Endothelial cell of umbilical vein (primary cell): ENCODE measurements at regions not wholly inside any gene's neighbourhood (a gene's known extent, or its start where the extent isn't known, plus 50 kb on each side); places are given as distances from the start of the nearest gene placed in this dataset.

Source experiments
- BruUV-seq: library from RNA; stranded (reverse); fragments of 400-500 nt; replicated peaks from 2 replicates; lab custom pipeline; 2021; lab: Mats Ljungman, UMichigan
- CTCF ChIA-PET: fragments of 300-600, 350-600 bp; sonication (Branson Sonifier 250); formaldehyde crosslinking; loops from one replicate; lab custom pipeline; 2021; ENCODE audit warnings: antibody characterized with exemption, inconsistent platforms; lab: Charles Lee
- POLR2A ChIA-PET: fragments of 300-600, 350-600 bp; sonication (Branson Sonifier 250); formaldehyde crosslinking; loops from one replicate; lab custom pipeline; 2021; ENCODE audit warnings: antibody characterized with exemption, inconsistent platforms; lab: Charles Lee
- DNase-seq: peaks from one replicate; pipeline ENCODE4 v3.0.0-alpha.2; 2011; ENCODE audit warnings: low read depth, low spot score
- FAIRE-seq: peaks from 2 replicates; lab custom pipeline; 2011; peaks lifted over from hg19 to GRCh38; lab: Jason Lieb, UNC
- H2AFZ ChIP-seq: 2 replicates; pipeline ENCODE4 v1.6.0; 2012; ENCODE audit warnings: low read depth, low read length, control low read depth, inconsistent platforms
- H3K27ac ChIP-seq: 2 replicates; pipeline ENCODE4 v1.5.1; 2011; ENCODE audit warnings: low read depth, mild to moderate bottlenecking, control low read depth, low read length, moderate library complexity; ENCODE audit not compliant: insufficient read depth
- H3K27me3 ChIP-seq, 2 experiments: 2 replicates each; pipeline versions ENCODE4 v1.6.0 to v1.6.1; 2011; ENCODE audit warnings: low read length in 2 of 2, mixed read lengths in 1 of 2; ENCODE audit not compliant: control insufficient read depth in 2 of 2, insufficient read depth in 2 of 2
- H3K36me3 ChIP-seq, 2 experiments: 2 replicates in 1 of 2; 3 replicates in 1 of 2; pipeline ENCODE4 v1.5.1; 2011; ENCODE audit warnings: low read length in 2 of 2, mild to moderate bottlenecking in 1 of 2, moderate library complexity in 1 of 2; ENCODE audit not compliant: control insufficient read depth in 2 of 2, insufficient read depth in 2 of 2; ENCODE audit errors: extremely low read depth in 1 of 2
- H3K4me1 ChIP-seq: 3 replicates; pipeline ENCODE4 v1.5.1; 2011; ENCODE audit warnings: mild to moderate bottlenecking, low read length; ENCODE audit not compliant: control insufficient read depth, insufficient read depth; ENCODE audit errors: extremely low read depth
- H3K4me2 ChIP-seq: 2 replicates; pipeline ENCODE4 v1.6.1; 2011; ENCODE audit warnings: low read length, control low read depth, mixed read lengths; ENCODE audit not compliant: insufficient read depth
- H3K4me3 ChIP-seq, 3 experiments: fragments of 200-600 bp in 1 of 3; sonication (generic), shearing (Covaris generic) in 1 of 3; replicated peaks in 1 of 3; 2 replicates each; pipeline ENCODE4 v1.5.1; 2011 to 2016; ENCODE audit warnings: control low read depth in 3 of 3, low read length in 3 of 3, mild to moderate bottlenecking in 2 of 3, inconsistent platforms in 1 of 3, low read depth in 1 of 3, moderate library complexity in 1 of 3; ENCODE audit not compliant: insufficient read depth in 1 of 3
- H3K79me2 ChIP-seq: 2 replicates; pipeline ENCODE4 v1.6.0; 2012; ENCODE audit warnings: low read length, inconsistent platforms; ENCODE audit not compliant: control insufficient read depth, insufficient read depth
- H3K9ac ChIP-seq: replicated peaks from 2 replicates; pipeline ENCODE3; 2011; ENCODE audit warnings: low read length, control low read depth; ENCODE audit not compliant: insufficient read depth; ENCODE audit errors: extremely low read depth
- H3K9me1 ChIP-seq: replicated peaks from 3 replicates; pipeline ENCODE4 v1.6.0; 2011; ENCODE audit warnings: mild to moderate bottlenecking, low read length; ENCODE audit not compliant: control insufficient read depth, insufficient read depth; ENCODE audit errors: extremely low read depth
- H3K9me3 ChIP-seq: replicated peaks from 2 replicates; pipeline ENCODE4 v1.5.1; 2012; ENCODE audit warnings: low read length, inconsistent platforms; ENCODE audit not compliant: control insufficient read depth, insufficient read depth
- H4K20me1 ChIP-seq: replicated peaks from 2 replicates; pipeline ENCODE3; 2011; ENCODE audit warnings: mild to moderate bottlenecking, low read length; ENCODE audit not compliant: control insufficient read depth, insufficient read depth; ENCODE audit errors: extremely low read depth
- CTCF ChIP-seq, 2 donors: IDR thresholded peaks; 1 replicate in 1 of 2; 2 replicates in 1 of 2; pipeline ENCODE4 v1.5.1; 2011; ENCODE audit warnings: low read length in 2 of 2, mild to moderate bottlenecking in 2 of 2, moderate library complexity in 2 of 2, control low read depth in 1 of 2, inconsistent platforms in 1 of 2, low read depth in 1 of 2; ENCODE audit not compliant: insufficient read depth in 1 of 2; ENCODE audit errors: extremely low read depth in 1 of 2
- EZH2 ChIP-seq: IDR thresholded peaks from 2 replicates; pipeline ENCODE4 v1.6.1; 2012; ENCODE audit warnings: borderline replicate concordance, low read depth, mild to moderate bottlenecking, moderate library complexity, low read length, inconsistent platforms; ENCODE audit not compliant: severe bottlenecking
- FOS ChIP-seq: IDR thresholded peaks from 2 replicates; pipeline ENCODE4 v1.6.1; 2011; ENCODE audit warnings: mild to moderate bottlenecking, low read length, moderate library complexity, borderline replicate concordance; ENCODE audit not compliant: insufficient read depth
- GATA2 ChIP-seq: IDR thresholded peaks from 2 replicates; pipeline ENCODE4 v1.7.0; 2011; ENCODE audit warnings: low read depth, mild to moderate bottlenecking, moderate library complexity, mixed read lengths, low read length; ENCODE audit not compliant: insufficient read length, insufficient read depth
- JUN ChIP-seq: IDR thresholded peaks from 2 replicates; pipeline ENCODE4 v1.6.1; 2011; ENCODE audit warnings: borderline replicate concordance, low read depth; ENCODE audit not compliant: insufficient read length, insufficient read depth
- MYC ChIP-seq: IDR thresholded peaks from one replicate; pipeline ENCODE4 v1.6.1; 2011; ENCODE audit warnings: mild to moderate bottlenecking, low read depth, low read length
- POLR2A ChIP-seq: IDR thresholded peaks from 2 replicates; pipeline ENCODE4 v1.6.1; 2012; ENCODE audit warnings: low read depth, mild to moderate bottlenecking, control low read depth, low read length
- POLR2AphosphoS5 ChIP-seq: IDR thresholded peaks from 2 replicates; pipeline ENCODE4 v1.6.1; 2012; ENCODE audit warnings: low read depth, mild to moderate bottlenecking, control low read depth, low read length, moderate library complexity; ENCODE audit not compliant: insufficient read depth
- dilution Hi-C: fragments of 300-500 bp; cut with MboI; formaldehyde crosslinking; loops from one replicate; pipeline ENCODE4 v1.15.0; 2019; ENCODE audit warnings: low sequenced_read_pairs; ENCODE audit not compliant: extremely low pct_ligation_motif_present
- intact Hi-C: fragments of 100-400 bp; cut with micrococcal nuclease; formaldehyde crosslinking; loops from one replicate; pipeline ENCODE4 v1.10.0; 2022
- TF ChIP-seq, protein P1 (sequence below): IDR thresholded peaks from 2 replicates; pipeline ENCODE4 v1.6.1; 2011; ENCODE audit not compliant: insufficient read depth, insufficient read length

DNA sequence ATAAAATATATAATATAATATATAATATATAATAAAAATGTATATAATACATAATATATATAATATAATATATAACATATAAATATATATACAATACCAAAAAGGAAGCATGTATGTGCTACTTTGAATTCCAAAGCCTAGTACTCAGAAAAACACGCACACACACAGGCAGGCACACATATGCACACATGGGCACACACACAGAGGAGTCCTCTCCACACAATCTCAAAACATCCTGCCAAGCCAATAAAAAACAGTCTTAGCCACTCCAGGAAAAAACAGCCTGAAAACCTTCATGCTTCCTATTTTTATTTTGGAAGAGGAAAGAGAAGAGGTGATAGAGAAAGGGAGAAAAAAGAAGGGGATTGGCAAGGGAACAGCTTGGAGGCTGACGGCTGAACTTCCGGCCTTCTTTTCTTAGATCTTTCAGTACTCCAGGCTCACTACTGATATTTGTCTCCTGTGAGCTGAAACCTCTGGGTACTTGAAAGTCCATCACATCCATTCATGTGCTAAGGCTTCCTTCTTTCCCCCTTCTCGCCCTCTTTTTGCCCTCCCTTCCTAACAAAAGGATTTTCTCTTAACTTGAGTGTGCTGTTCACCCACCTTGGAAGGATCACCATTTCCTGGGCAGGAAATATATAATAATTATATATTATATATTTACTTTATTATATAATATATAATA lies 394.2 kb downstream of the NUAK1 start:
- Histone ChIP-seq H3K4me3 (no peak overlapping the region), H3K36me3 (no peaks in the 10 kb centered on the region), H3K9ac (no peak overlapping the region), H3K9me1 (no peaks in the 10 kb centered on the region), H3K27ac (no peak overlapping the region), H3K27me3 (peaks cover 56 to 57% of the 10 kb centered on the region in 2 experiments), H3K79me2 (no peaks in the 10 kb centered on the region), H4K20me1 (no peaks in the 10 kb centered on the region), H2AFZ (no peak overlapping the region), H3K4me1 (peaks cover 15% of the 10 kb centered on the region), H3K9me3 (no peaks in the 10 kb centered on the region), H3K4me2 (no peak overlapping the region)
- peak; percentile 63 for FAIRE-seq
- POLR2A ChIA-PET = no interaction called here
- intact Hi-C loops (no loop called here), dilution Hi-C loops (no loop called here)
- DNase-seq = no peak
- no TSS peak for BruUV-seq
- TF ChIP-seq MYC = no peak
- TF ChIP-seq, protein P1, sequence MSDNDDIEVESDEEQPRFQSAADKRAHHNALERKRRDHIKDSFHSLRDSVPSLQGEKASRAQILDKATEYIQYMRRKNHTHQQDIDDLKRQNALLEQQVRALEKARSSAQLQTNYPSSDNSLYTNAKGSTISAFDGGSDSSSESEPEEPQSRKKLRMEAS = no peak
- no peak for TF ChIP-seq GATA2
- no peak for TF ChIP-seq POLR2A
- TF ChIP-seq EZH2 = no peak
- no peak for TF ChIP-seq FOS
- no peak for TF ChIP-seq JUN
- TF ChIP-seq CTCF (IDR thresholded peaks at IDR 0.05; ENCODE audit: extremely low read depth in 1 of 2, insufficient read depth in 1 of 2, low read depth in 1 of 2, low read length in 2 of 2) = no peak
- no peak for TF ChIP-seq POLR2AphosphoS5
- CTCF ChIA-PET = no interaction called here
